Mesenteric fat pad (tissue), 1 donor: ENCODE measurements at regions not wholly inside any gene's neighbourhood (a gene's known extent, or its start where the extent isn't known, plus 50 kb on each side); places are given as distances from the start of the nearest gene placed in this dataset.

Experiments
- DNase-seq: peaks from one replicate; pipeline ENCODE4 v3.0.0-alpha.2; 2020; ENCODE audit warnings: low spot score
- donor health status: DM: yes; HTN: yes; CAD: no.

- DNase-seq, result peak; percentile 64
Observed at GRCh38 chr10:121662531-121662930, 64.3 kb upstream of the FGFR2 start.

GRCh38 chr10:121661451-121661851 is 63.2 kb upstream of the FGFR2 start:
- DNase-seq, result peak; percentile 79

- peak; percentile 39 for DNase-seq
Observed at GRCh38 chr10:121659236-121659635, 61.0 kb upstream of the FGFR2 start.

GRCh38 chr10:121658611-121659010 is 60.4 kb upstream of the FGFR2 start:
- DNase-seq, result no peak

- DNase-seq, result peak; percentile 5
Observed at GRCh38 chr10:121658111-121658510, 59.9 kb upstream of the FGFR2 start.

GRCh38 chr10:121655254-121656144 is 57.3 kb upstream of the FGFR2 start:
- peak; percentile 35 for DNase-seq

- DNase-seq, result peak; percentile 6
Observed at GRCh38 chr10:121654021-121654545, 55.8 kb upstream of the FGFR2 start.

- peak; percentile 53 for DNase-seq
Observed at GRCh38 chr10:121653608-121654007, 55.4 kb upstream of the FGFR2 start.

- peak; percentile 49 for DNase-seq
Observed at GRCh38 chr10:121648493-121648892, 50.2 kb upstream of the FGFR2 start.

GRCh38 chr10:121648059-121648458 is 49.8 kb upstream of the FGFR2 start:
- peak; percentile 30 for DNase-seq
